ENCODE measurements at regions not wholly inside any gene's neighbourhood (a gene's known extent, or its start where the extent isn't known, plus 50 kb on each side); places are given as distances from the start of the nearest gene placed in this dataset.

DNA sequence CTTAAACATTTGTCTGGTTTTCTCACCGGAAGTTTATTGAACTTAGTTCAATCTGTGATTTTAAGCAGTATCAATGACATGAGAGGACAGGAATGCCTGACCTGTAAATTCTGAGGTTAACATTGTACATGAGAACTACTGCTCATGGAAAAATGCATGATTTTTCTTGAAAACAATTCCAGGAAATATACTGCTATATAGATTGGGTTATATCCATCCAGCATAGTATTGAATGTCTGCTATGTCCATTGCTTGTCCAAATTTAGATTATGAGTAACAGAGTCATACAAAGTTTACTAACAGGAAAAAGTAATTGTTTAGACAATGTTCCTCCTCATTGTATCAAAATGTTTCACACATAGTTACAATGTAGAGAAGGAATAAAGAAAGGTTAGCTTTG lies 606.8 kb downstream of the DACH1 start:
- TF ChIP-seq, protein P1, sequence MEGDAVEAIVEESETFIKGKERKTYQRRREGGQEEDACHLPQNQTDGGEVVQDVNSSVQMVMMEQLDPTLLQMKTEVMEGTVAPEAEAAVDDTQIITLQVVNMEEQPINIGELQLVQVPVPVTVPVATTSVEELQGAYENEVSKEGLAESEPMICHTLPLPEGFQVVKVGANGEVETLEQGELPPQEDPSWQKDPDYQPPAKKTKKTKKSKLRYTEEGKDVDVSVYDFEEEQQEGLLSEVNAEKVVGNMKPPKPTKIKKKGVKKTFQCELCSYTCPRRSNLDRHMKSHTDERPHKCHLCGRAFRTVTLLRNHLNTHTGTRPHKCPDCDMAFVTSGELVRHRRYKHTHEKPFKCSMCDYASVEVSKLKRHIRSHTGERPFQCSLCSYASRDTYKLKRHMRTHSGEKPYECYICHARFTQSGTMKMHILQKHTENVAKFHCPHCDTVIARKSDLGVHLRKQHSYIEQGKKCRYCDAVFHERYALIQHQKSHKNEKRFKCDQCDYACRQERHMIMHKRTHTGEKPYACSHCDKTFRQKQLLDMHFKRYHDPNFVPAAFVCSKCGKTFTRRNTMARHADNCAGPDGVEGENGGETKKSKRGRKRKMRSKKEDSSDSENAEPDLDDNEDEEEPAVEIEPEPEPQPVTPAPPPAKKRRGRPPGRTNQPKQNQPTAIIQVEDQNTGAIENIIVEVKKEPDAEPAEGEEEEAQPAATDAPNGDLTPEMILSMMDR (IDR thresholded peaks at IDR 0.05) = no peak
- TF ChIP-seq POLR2A (IDR thresholded peaks at IDR 0.05) (no peak), EP300 (IDR thresholded peaks at IDR 0.05) (no peak)

Data from ovary (tissue), 3 donors.